ENCODE measurements at regions not wholly inside any gene's neighbourhood (a gene's known extent, or its start where the extent isn't known, plus 50 kb on each side); places are given as distances from the start of the nearest gene placed in this dataset.
A peak's percentile ranks its signal among the peaks of the same experiment; 100 is the strongest.

DNA sequence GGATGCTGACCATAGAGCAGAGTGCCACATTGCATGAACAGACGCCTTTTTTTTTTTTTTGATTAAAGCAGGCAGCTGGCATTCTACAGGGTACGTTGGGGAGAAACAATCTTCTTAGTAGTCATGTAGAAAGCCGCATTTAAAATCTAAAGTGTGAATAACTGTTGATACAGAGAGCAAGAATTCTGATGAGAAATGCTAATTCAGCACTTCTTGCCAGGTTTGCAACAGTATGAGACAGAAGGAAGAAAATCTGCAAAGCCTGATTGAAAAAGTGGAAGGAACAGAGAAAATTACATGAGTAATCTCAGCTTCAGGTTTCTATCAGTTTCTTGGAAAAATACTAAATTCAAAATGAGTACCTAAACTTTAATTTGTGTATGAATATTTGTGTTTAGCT is 232.7 kb upstream of the CHRM2 start:
- TF ChIP-seq, protein P1, sequence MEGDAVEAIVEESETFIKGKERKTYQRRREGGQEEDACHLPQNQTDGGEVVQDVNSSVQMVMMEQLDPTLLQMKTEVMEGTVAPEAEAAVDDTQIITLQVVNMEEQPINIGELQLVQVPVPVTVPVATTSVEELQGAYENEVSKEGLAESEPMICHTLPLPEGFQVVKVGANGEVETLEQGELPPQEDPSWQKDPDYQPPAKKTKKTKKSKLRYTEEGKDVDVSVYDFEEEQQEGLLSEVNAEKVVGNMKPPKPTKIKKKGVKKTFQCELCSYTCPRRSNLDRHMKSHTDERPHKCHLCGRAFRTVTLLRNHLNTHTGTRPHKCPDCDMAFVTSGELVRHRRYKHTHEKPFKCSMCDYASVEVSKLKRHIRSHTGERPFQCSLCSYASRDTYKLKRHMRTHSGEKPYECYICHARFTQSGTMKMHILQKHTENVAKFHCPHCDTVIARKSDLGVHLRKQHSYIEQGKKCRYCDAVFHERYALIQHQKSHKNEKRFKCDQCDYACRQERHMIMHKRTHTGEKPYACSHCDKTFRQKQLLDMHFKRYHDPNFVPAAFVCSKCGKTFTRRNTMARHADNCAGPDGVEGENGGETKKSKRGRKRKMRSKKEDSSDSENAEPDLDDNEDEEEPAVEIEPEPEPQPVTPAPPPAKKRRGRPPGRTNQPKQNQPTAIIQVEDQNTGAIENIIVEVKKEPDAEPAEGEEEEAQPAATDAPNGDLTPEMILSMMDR (IDR thresholded peaks at IDR 0.05; ENCODE audit: insufficient read depth, low read depth, low read length): no peak
- Histone ChIP-seq H3K36me3 (ENCODE audit: control insufficient read depth, insufficient read depth, low read length) (no peaks in the 10 kb centered on the region), H3K27me3 (ENCODE audit: control insufficient read depth, insufficient read depth, low read length) (no peaks in the 10 kb centered on the region), H3K4me3 (ENCODE audit: low read depth, low read length) (no peak overlapping the region)
- DNase-seq (ENCODE audit: low read depth): no peak
- CTCF ChIA-PET: no interaction called here
- POLR2A ChIA-PET: no interaction called here

DNA sequence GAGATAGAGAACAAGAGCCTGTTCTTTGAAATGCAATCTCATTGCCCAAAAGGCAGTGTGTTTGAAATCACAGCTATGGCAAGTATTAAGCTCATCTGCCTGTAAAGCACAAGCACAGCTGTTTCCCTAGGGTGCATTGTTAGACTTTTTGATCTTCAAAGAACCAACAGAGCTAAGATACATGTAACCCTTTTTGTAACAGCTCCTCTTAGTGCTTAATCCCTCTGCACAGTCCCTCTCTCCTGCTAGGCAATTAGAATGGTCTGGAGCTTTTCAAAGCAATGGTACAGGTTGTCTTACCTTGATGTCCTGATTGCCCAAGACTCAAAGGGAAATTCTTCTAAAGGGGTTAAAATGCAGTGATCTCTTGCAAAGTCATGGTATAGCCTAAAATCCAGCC is 249.6 kb upstream of the CHRM2 start:
- TF ChIP-seq, protein P1 (IDR thresholded peaks at IDR 0.05; ENCODE audit: insufficient read depth, low read depth, low read length): no peak
- Histone ChIP-seq H3K27me3 (ENCODE audit: control insufficient read depth, insufficient read depth, low read length) (no peaks in the 10 kb centered on the region), H3K36me3 (ENCODE audit: control insufficient read depth, insufficient read depth, low read length) (no peaks in the 10 kb centered on the region), H3K4me3 (ENCODE audit: low read depth, low read length) (no peak overlapping the region)
- DNase-seq (ENCODE audit: low read depth): no peak
- POLR2A ChIA-PET: no interaction called here
- CTCF ChIA-PET: no interaction called here

DNA sequence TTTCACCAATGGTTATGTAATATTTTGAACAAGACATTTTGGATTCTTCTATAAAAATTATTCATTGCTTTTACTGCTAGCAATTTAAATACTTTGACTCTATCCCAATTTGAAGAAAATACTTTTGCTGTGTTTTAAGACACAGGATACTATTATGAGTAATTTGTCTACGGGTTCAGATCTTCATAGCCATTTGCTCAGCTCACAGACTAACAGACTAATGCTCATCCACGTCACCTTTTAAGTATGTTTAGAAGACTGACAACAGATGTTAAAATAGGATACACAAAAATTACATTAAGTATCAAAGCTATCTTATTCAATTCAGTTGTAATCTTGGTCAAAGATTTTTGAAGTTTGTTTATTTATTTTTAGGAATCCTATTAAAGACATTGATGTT is 251.3 kb upstream of the CHRM2 start:
- CTCF ChIA-PET: interaction anchor here (1.1 kb wide), 1 partner anchor 20 kb away, joined by 3 read pairs; no protein-coding TSS in a partner anchor
- peak; percentile 8 for DNase-seq (ENCODE audit: low read depth)

DNA sequence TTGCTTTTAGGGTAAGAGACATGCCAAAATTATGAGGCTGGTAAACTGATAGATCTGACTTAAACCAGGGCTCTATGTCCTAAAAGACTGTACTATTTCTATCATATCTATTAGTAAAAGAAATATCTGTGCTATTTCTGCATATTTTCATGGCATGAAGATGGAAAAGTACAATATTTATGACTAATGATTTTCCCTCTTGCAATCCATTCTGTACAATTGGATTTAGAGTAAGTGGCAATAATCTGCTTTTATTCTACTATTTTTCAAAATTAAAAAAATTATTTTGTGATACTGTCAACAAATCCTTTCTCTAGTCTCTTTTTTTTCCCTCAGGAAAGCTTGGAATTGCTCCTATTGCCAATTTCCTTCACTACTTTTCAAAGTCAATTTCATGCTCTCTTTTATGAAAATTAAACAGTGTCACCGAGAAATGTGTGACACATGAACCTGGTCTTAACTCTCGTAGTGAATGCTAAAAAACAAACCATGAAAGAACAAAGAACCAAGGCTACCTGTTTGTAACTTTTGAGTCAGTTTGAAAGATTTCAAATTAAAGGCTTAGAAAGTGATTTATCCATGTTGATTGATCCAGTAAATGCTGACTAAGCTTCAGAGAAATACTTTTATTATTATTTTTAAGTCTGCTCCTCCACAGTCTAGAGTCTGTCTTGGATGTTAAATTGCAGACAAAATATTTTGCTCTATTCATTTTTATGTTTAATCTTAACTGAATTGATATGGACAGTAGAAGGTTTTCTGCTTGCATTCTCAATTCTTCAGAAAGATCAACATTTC is 262.7 kb upstream of the CHRM2 start:
- Histone ChIP-seq H3K4me3 (ENCODE audit: low read depth, low read length) (no peak overlapping the region), H3K36me3 (ENCODE audit: control insufficient read depth, insufficient read depth, low read length) (no peaks in the 10 kb centered on the region), H3K27me3 (ENCODE audit: control insufficient read depth, insufficient read depth, low read length) (no peaks in the 10 kb centered on the region)
- POLR2A ChIA-PET: no interaction called here
- TF ChIP-seq, protein P1 (IDR thresholded peaks at IDR 0.05; ENCODE audit: insufficient read depth, low read depth, low read length): no peak
- no peak for DNase-seq (ENCODE audit: low read depth)
- CTCF ChIA-PET: no interaction called here

More for the DNA sequence above, 251.3 kb upstream of the CHRM2 start:
- Histone ChIP-seq H3K27me3 (ENCODE audit: control insufficient read depth, insufficient read depth, low read length) (no peaks in the 10 kb centered on the region), H3K4me3 (ENCODE audit: low read depth, low read length) (no peak overlapping the region), H3K36me3 (ENCODE audit: control insufficient read depth, insufficient read depth, low read length) (no peaks in the 10 kb centered on the region)
- TF ChIP-seq, protein P1 (IDR thresholded peaks at IDR 0.05; ENCODE audit: insufficient read depth, low read depth, low read length): no peak
- POLR2A ChIA-PET: no interaction called here

DNA sequence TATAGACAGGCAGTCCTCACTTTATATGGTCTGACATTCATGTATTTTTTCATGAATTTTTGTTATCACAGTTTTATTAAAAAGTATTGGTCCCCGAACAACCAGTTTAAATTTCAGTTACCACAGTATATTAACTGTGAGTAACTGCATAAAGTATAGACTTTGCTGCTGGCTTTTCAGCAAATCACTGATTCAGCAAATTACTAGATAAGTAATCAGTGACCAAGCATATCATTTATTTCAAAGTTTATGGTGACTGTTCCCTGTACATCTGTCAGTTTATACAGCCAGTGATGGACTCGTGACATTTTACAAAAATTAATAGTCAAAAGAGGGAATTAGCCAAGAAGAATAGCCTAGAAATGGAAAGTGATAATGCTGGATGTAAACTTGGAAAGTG is 266.7 kb upstream of the CHRM2 start:
- POLR2A ChIA-PET: no interaction called here
- CTCF ChIA-PET: no interaction called here
- DNase-seq (ENCODE audit: low read depth): no peak
- Histone ChIP-seq H3K36me3 (ENCODE audit: control insufficient read depth, insufficient read depth, low read length) (no peaks in the 10 kb centered on the region), H3K4me3 (ENCODE audit: low read depth, low read length) (no peak overlapping the region), H3K27me3 (ENCODE audit: control insufficient read depth, insufficient read depth, low read length) (no peaks in the 10 kb centered on the region)
- TF ChIP-seq, protein P1 (IDR thresholded peaks at IDR 0.05; ENCODE audit: insufficient read depth, low read depth, low read length): no peak

Measured in BJ (cell line).